ENCODE measurements at regions not wholly inside any gene's neighbourhood (a gene's known extent, or its start where the extent isn't known, plus 50 kb on each side); places are given as distances from the start of the nearest gene placed in this dataset.

- no peak for ATAC-seq (ENCODE audit: insufficient read depth, low read depth)
- Histone ChIP-seq H3K27me3 (ENCODE audit: insufficient read depth, low read length, poor library complexity) (no peaks in the 10 kb centered on the region), H3K4me3 (ENCODE audit: low read depth in 1 of 2, low read length in 2 of 2) (no peak overlapping the region), H3K9ac (ENCODE audit: low read depth, low read length) (no peak overlapping the region), H3K4me1 (ENCODE audit: insufficient read depth, low read length) (no peaks in the 10 kb centered on the region), H3K79me2 (ENCODE audit: insufficient read depth, low read length) (no peaks in the 10 kb centered on the region), H2AFZ (ENCODE audit: low read depth, low read length) (0 out of 2 replicates have a peak overlapping the region, but pooled peaks have one; percentile 26), H3K4me2 (ENCODE audit: insufficient read depth, low read length) (no peak overlapping the region), H3K9me3 (ENCODE audit: insufficient read depth, low read length, severe bottlenecking) (no peaks in the 10 kb centered on the region), H3K36me3 (ENCODE audit: insufficient read depth, low read length) (no peaks in the 10 kb centered on the region), H4K20me1 (ENCODE audit: insufficient read depth, low read length) (no peaks in the 10 kb centered on the region), H3K27ac (ENCODE audit: low read length) (no peak overlapping the region)
- DNase-seq, result no peak
- no peak for TF ChIP-seq EZH2 (IDR thresholded peaks at IDR 0.05; ENCODE audit: borderline replicate concordance, low read depth, low read length, severe bottlenecking)
- TF ChIP-seq, protein P1, sequence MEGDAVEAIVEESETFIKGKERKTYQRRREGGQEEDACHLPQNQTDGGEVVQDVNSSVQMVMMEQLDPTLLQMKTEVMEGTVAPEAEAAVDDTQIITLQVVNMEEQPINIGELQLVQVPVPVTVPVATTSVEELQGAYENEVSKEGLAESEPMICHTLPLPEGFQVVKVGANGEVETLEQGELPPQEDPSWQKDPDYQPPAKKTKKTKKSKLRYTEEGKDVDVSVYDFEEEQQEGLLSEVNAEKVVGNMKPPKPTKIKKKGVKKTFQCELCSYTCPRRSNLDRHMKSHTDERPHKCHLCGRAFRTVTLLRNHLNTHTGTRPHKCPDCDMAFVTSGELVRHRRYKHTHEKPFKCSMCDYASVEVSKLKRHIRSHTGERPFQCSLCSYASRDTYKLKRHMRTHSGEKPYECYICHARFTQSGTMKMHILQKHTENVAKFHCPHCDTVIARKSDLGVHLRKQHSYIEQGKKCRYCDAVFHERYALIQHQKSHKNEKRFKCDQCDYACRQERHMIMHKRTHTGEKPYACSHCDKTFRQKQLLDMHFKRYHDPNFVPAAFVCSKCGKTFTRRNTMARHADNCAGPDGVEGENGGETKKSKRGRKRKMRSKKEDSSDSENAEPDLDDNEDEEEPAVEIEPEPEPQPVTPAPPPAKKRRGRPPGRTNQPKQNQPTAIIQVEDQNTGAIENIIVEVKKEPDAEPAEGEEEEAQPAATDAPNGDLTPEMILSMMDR (IDR thresholded peaks at IDR 0.05; ENCODE audit: borderline replicate concordance, extremely low read depth, low read length, poor library complexity, severe bottlenecking), result no peak
Observed at GRCh38 chr5:28110781-28111180, 1072.4 kb upstream of the CDH9 start.

DNA sequence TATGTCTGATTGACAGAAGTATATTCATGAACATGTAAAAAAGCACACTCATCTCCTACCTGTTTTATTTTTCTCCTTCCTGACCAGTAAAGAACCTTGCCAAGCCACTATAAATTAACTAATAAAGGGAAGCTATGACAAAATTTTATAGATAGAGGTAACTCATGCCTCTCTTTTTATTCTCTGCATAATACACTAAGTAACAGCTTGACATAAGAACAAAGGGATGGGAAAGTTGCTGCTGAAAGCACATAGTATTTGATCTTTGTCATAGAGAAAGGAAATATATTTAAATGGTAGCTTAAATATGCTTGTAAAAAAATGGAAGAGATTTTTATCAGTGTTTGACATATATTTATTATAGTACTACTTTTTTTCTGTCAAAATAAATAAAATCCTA is 1065.7 kb upstream of the CDH9 start:
- TF ChIP-seq EZH2 (IDR thresholded peaks at IDR 0.05; ENCODE audit: borderline replicate concordance, low read depth, low read length, severe bottlenecking), result no peak
- TF ChIP-seq, protein P1 (IDR thresholded peaks at IDR 0.05; ENCODE audit: borderline replicate concordance, extremely low read depth, low read length, poor library complexity, severe bottlenecking), result no peak
- no peaks in the 10 kb centered on the region for H3K4me1 ChIP-seq (ENCODE audit: insufficient read depth, low read length)
- H4K20me1 ChIP-seq (ENCODE audit: insufficient read depth, low read length), result no peaks in the 10 kb centered on the region
- no peak overlapping the region for H3K4me2 ChIP-seq (ENCODE audit: insufficient read depth, low read length)
- H3K79me2 ChIP-seq (ENCODE audit: insufficient read depth, low read length), result no peaks in the 10 kb centered on the region
- H3K27me3 ChIP-seq (ENCODE audit: insufficient read depth, low read length, poor library complexity), result no peaks in the 10 kb centered on the region
- no peaks in the 10 kb centered on the region for H3K9me3 ChIP-seq (ENCODE audit: insufficient read depth, low read length, severe bottlenecking)
- DNase-seq (no peak), ATAC-seq (ENCODE audit: insufficient read depth, low read depth) (no peak)
- no peak overlapping the region for H3K9ac ChIP-seq (ENCODE audit: low read depth, low read length)
- H3K4me3 ChIP-seq (ENCODE audit: low read depth in 1 of 2, low read length in 2 of 2), result no peak overlapping the region
- no peak overlapping the region for H2AFZ ChIP-seq (ENCODE audit: low read depth, low read length)
- H3K27ac ChIP-seq (ENCODE audit: low read length), result no peak overlapping the region
- H3K36me3 ChIP-seq (ENCODE audit: insufficient read depth, low read length), result no peaks in the 10 kb centered on the region

DNA sequence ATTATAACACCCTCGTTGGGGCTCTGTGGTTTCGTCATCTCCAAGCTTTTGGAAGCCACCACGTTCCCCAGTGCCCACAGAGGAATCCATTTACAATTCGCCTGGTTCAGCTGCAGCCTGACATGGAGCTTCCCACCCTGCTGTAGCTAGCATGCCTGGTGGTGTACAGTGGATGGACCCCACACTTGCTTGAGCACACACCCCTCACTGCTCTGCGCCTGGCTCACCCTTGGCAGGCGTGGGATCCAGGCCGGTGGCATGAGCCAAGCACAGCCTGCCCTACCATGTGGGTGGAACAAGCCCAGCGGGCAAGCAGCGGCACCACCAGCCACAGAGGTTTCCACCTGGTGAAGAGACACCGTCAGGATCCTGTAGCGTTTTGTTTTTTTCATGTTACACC is 1045.7 kb upstream of the CDH9 start:
- Histone ChIP-seq H3K4me3 (ENCODE audit: low read depth in 1 of 2, low read length in 2 of 2) (no peak overlapping the region), H3K4me1 (ENCODE audit: insufficient read depth, low read length) (no peaks in the 10 kb centered on the region), H3K27me3 (ENCODE audit: insufficient read depth, low read length, poor library complexity) (no peaks in the 10 kb centered on the region), H3K4me2 (ENCODE audit: insufficient read depth, low read length) (no peak overlapping the region), H3K27ac (ENCODE audit: low read length) (no peak overlapping the region), H4K20me1 (ENCODE audit: insufficient read depth, low read length) (no peaks in the 10 kb centered on the region), H2AFZ (ENCODE audit: low read depth, low read length) (no peak overlapping the region), H3K36me3 (ENCODE audit: insufficient read depth, low read length) (no peaks in the 10 kb centered on the region), H3K79me2 (ENCODE audit: insufficient read depth, low read length) (no peaks in the 10 kb centered on the region), H3K9me3 (ENCODE audit: insufficient read depth, low read length, severe bottlenecking) (no peaks in the 10 kb centered on the region), H3K9ac (ENCODE audit: low read depth, low read length) (no peak overlapping the region)
- ATAC-seq (ENCODE audit: insufficient read depth, low read depth), result peak; percentile 52; the same call in 1 of the 3 replicates
- DNase-seq, result no peak
- no peak for TF ChIP-seq EZH2 (IDR thresholded peaks at IDR 0.05; ENCODE audit: borderline replicate concordance, low read depth, low read length, severe bottlenecking)
- TF ChIP-seq, protein P1 (IDR thresholded peaks at IDR 0.05; ENCODE audit: borderline replicate concordance, extremely low read depth, low read length, poor library complexity, severe bottlenecking), result no peak

GRCh38 chr5:28082610-28083009 is 1044.2 kb upstream of the CDH9 start:
- Histone ChIP-seq H3K79me2 (ENCODE audit: insufficient read depth, low read length) (no peaks in the 10 kb centered on the region), H3K9ac (ENCODE audit: low read depth, low read length) (no peak overlapping the region), H4K20me1 (ENCODE audit: insufficient read depth, low read length) (no peaks in the 10 kb centered on the region), H3K27ac (ENCODE audit: low read length) (no peak overlapping the region), H3K9me3 (ENCODE audit: insufficient read depth, low read length, severe bottlenecking) (peaks cover 2% of the 10 kb centered on the region), H3K36me3 (ENCODE audit: insufficient read depth, low read length) (no peaks in the 10 kb centered on the region), H3K27me3 (ENCODE audit: insufficient read depth, low read length, poor library complexity) (no peaks in the 10 kb centered on the region), H2AFZ (ENCODE audit: low read depth, low read length) (no peak overlapping the region), H3K4me2 (ENCODE audit: insufficient read depth, low read length) (no peak overlapping the region), H3K4me1 (ENCODE audit: insufficient read depth, low read length) (no peaks in the 10 kb centered on the region), H3K4me3 (ENCODE audit: low read depth in 1 of 2, low read length in 2 of 2) (no peak overlapping the region)
- TF ChIP-seq, protein P1 (IDR thresholded peaks at IDR 0.05; ENCODE audit: borderline replicate concordance, extremely low read depth, low read length, poor library complexity, severe bottlenecking), result no peak
- TF ChIP-seq EZH2 (IDR thresholded peaks at IDR 0.05; ENCODE audit: borderline replicate concordance, low read depth, low read length, severe bottlenecking), result no peak
- no peak for ATAC-seq (ENCODE audit: insufficient read depth, low read depth)
- no peak for DNase-seq

All from DND-41 (cell line).